ENCODE measurements at regions not wholly inside any gene's neighbourhood (a gene's known extent, or its start where the extent isn't known, plus 50 kb on each side); places are given as distances from the start of the nearest gene placed in this dataset.

GRCh38 chr5:68431186-68431585 lies 215.6 kb downstream of the PIK3R1 start:
- no peak for DNase-seq (ENCODE audit: low read depth)

GRCh38 chr5:68431601-68432337 lies 216.2 kb downstream of the PIK3R1 start:
- DNase-seq (ENCODE audit: low read depth): no peak

GRCh38 chr5:68432682-68433081 lies 217.1 kb downstream of the PIK3R1 start:
- no peak for DNase-seq (ENCODE audit: low read depth)

GRCh38 chr5:68433526-68433922 lies 218.0 kb downstream of the PIK3R1 start:
- no peak for DNase-seq (ENCODE audit: low read depth)

GRCh38 chr5:68433923-68434879 lies 218.6 kb downstream of the PIK3R1 start:
- DNase-seq (ENCODE audit: low read depth): peak; percentile 79

- DNase-seq (ENCODE audit: low read depth): no peak
Observed at GRCh38 chr5:68435611-68436010, 220.1 kb downstream of the PIK3R1 start.

- DNase-seq (ENCODE audit: low read depth): no peak
Observed at GRCh38 chr5:68436686-68437520, 221.3 kb downstream of the PIK3R1 start.

- DNase-seq (ENCODE audit: low read depth): no peak
Observed at GRCh38 chr5:68438876-68439275, 223.3 kb downstream of the PIK3R1 start.

GRCh38 chr5:68440245-68440644 lies 224.7 kb downstream of the PIK3R1 start:
- DNase-seq (ENCODE audit: low read depth): no peak

GRCh38 chr5:68440651-68441050 lies 225.1 kb downstream of the PIK3R1 start:
- no peak for DNase-seq (ENCODE audit: low read depth)

GRCh38 chr5:68441309-68442073 lies 225.9 kb downstream of the PIK3R1 start:
- no peak for DNase-seq (ENCODE audit: low read depth)

GRCh38 chr5:68443091-68443490 lies 227.5 kb downstream of the PIK3R1 start:
- no peak for DNase-seq (ENCODE audit: low read depth)

- DNase-seq (ENCODE audit: low read depth): no peak
Observed at GRCh38 chr5:68444048-68444447, 228.5 kb downstream of the PIK3R1 start.

- DNase-seq (ENCODE audit: low read depth): no peak
Observed at GRCh38 chr5:68444833-68445232, 229.3 kb downstream of the PIK3R1 start.

- no peak for DNase-seq (ENCODE audit: low read depth)
Observed at GRCh38 chr5:68445257-68446069, 229.9 kb downstream of the PIK3R1 start.

GRCh38 chr5:68446070-68446357 lies 230.5 kb downstream of the PIK3R1 start:
- DNase-seq (ENCODE audit: low read depth): no peak

GRCh38 chr5:68446487-68446894 lies 230.9 kb downstream of the PIK3R1 start:
- no peak for DNase-seq (ENCODE audit: low read depth)

- DNase-seq (ENCODE audit: low read depth): no peak
Observed at GRCh38 chr5:68447136-68447929, 231.8 kb downstream of the PIK3R1 start.

GRCh38 chr5:68449380-68449779 lies 233.8 kb downstream of the PIK3R1 start:
- DNase-seq (ENCODE audit: low read depth): no peak
